HG02870 (cell line): ENCODE measurements at regions not wholly inside any gene's neighbourhood (a gene's known extent, or its start where the extent isn't known, plus 50 kb on each side); places are given as distances from the start of the nearest gene placed in this dataset.

Source experiments
- ATAC-seq: cut with Tn5 transposase; IDR thresholded peaks from one replicate; pipeline ENCODE4 v1.9.1; 2021; ENCODE audit warnings: mild to moderate bottlenecking, moderate library complexity; ENCODE audit not compliant: unreplicated experiment

DNA sequence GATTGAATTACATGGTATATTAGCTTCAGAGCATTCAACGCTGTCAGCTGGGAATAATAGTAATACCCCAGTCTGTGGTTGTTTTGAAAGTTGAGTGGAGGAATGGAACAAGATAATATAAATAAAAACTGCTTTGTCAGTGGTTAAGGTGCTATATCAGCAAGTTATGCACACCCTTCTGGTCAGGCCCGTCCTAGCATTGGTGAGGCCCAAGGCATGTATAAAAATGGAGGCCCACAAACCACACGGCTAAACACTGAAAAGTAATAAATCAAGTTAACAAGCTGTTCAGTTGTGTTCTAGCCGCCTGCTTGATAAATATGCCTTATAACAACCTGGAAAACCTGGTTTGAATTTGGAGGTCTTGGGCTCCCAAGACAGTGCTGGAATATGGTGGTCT, 77.4 kb downstream of the PSMG1 start:
- no peak for ATAC-seq

DNA sequence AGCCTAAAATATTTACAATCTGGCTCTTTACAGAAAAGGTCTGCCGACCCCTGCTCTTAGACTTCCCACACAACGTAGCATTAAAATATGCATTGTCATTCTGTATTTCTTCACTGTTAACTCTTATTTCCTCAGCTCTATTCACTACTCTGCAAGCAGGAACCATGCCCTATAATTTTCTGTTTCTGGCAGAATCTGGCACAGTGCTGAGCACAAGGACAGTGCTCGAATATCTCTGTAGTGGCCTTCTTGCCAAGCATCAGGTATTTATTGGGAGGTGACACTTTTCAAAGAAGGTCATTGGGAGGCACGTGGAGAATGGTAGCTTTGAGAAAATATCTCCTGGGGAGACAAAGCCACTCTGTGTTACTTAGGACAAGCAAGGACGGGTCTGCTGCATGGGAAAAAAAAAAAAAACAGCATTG, 77.9 kb downstream of the PSMG1 start:
- no peak for ATAC-seq

DNA sequence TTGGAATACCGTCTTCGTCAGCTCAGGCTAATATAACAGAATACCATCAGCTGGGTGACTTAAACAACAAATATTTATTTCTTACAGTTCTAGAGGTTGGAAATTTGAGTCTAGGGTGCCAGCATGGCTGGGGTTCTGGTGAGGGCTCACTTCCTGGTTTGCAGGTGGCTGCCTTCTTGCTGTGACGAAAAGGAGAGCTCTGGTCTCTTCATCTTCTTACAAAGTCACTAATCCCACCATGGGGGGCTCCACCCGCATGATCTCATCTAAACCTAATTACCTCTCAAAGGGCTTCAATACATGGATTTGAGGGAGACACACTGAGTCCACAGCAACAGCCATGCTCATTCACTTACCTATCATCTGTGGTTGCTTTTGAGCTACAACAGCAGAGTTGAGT, 78.3 kb downstream of the PSMG1 start:
- no peak for ATAC-seq

DNA sequence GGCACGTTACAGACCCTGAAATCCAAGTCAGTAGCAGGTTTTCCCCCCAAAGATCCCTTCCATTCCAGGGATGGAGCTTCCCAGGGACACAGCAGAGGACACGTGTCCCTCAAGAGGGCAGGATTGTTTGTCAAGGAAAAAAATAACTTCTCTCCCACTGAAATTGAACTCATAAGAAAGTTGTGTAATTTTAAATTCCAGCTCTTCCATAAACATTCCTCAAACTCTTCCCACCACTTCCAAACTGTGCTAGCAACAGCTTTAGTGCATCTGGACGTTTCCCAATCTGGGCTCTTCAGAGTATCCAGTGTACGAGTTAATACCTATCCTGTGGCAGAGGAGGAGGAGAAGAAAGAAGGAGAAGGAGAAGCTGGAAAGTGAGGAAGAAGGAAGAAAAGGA, 79.6 kb downstream of the PSMG1 start:
- no peak for ATAC-seq

DNA sequence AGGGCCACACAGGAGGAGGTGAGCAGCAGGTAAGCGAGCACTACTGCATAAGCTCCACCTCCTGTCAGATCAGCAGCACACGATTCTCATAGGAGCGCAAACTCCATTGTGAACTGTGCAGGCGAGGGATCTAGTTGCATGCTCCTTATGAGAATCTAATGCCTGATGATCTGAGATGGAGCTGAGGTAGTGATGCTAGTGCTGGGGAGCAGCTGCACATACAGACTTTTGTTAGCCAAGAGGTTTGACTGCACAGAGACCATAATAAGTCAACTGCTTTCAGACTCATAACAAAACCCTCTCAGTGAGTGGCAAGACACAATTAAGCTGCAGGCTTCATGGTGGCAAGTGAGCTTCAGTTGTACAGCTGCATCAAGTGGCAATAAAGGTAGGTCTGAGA, 83.4 kb downstream of the PSMG1 start:
- ATAC-seq: no peak

DNA sequence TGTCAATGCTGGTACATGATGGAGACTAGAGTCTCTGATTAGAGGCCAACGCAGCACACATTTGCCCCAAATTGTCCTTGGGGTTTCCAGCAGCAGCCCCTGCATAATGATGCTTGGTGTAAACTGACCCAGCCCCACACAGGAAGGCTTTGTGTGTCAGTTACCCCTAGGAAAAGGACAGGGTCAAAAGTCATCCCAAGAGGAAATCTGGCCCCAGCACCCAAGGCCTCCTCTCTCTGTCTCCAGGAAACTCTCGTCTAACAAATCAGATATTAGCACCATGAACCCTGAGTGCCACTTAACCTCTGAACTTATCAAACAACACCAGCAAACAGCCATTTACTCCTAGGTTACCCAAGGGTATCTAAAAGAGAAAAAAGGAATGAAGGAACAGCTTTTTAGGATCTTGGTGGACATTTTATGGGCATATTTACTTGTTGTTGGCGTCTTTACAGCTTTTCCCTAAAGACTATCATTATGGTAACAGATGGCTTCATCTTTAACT, 84.5 kb downstream of the PSMG1 start:
- ATAC-seq: no peak

DNA sequence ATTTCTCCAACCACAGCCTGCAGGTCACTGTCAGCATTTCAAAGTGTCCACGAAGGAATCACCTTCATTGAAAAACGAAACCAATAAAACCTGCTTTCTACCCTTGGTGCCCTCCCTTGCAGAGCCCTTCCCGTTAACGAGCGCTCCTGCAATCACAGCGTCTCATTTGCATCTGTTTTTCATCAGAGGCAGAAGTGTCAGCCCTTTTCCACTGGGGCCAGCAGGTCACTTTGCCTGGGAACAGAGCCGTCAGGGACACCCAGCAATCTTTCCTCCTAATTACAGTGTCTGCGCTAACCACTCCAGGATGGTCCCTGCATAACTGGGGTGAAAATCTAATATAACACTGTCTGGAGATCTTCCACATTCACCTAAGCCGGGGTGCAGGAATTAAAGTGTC, 85.3 kb downstream of the PSMG1 start:
- ATAC-seq: no peak

DNA sequence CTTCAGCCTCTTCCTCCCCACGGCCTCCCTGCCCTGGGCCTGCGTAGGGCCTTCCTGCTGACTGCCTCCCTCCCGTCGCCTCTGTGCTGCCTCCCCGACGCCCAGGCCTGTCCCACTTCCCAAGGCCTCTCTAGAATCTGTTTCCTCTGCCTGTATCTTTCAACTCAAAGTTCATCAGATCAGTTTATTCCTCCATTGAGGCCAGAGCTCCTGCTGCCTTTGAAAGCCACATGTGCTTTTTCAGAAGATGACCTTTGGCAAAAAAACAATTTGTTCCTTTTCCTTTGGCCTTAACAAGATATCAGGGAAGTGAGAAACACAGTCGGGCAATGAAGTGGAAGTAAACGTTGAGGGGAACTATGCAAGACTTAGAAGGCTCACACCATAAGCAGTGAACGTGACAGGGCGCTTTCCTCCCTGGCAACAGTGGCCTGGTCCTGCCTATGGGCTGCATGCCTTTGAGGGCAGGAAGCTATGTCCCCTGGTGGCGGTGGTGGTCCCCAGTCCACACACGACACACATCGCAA, 85.9 kb downstream of the PSMG1 start:
- ATAC-seq: no peak

DNA sequence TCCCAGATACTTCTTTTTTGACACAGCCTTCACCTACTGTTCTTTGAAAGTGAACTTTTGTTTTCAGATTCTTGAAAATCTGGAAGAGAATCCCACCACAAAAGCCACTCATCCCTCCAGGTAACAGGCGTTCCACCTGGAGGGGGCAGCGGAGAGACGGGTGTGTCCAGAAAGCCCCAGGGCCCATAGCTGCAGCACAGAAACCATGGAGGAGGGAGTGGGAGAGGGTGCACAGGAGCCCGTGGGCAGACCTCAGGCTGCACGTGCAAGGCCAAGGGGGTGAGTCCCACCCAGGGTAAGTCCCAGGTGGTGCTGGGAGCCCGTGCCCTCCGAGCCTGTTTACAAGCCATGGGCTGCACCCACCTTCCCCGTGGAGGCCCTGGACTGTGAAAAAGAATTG, 86.5 kb downstream of the PSMG1 start:
- no peak for ATAC-seq

DNA sequence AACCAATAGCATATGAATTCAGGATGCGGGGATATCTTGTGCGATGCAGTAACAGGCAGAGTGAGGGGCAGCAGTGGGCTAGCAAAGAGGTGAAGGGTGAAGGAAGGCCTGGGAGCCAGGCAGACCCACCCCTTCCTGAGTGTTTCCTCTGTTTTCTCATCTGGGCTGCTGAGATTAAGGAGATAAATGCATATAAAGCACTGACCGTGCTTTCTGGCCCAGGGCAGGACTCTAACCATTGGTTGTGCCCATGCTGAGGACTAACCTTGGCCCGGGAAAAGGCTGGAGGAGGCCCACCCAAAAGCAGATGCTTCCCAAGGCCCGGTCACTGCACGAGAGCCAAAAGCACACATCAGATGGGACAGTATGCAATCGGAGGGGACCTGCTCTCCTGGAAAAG, 87.6 kb downstream of the PSMG1 start:
- no peak for ATAC-seq

DNA sequence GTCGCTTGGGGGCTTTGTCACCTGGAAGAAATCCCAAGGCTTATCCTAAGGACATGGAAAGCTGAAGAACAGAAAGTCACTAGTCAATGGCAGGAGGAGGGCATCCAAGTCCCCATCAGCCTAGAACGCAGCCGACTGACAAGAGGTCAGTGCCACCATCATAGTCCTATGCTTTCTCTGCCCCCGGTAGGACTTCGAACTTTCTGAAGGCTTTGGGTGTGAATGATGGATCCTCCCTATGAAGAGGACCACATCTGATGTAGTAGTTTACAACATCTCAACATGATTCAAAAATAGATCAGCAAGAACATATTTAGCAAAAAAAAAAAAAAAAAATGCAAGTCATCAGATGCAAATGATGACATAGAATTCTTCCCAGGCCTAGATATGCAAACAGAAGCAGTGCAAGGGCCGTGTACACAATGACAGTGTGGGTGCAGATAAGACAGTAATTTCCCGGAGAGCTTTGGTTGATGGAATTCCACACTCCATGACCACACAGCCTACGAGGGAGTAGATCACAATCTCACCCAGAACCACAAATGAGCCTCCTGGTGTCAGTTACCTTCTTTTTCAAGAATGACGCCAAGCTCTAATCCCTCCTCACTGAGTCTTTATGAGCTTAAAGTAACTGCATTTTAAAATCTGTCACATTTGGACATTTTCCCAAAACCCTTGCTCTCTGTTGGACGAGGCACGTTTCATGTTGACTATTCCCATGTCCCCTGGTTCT, 88.2 kb downstream of the PSMG1 start:
- ATAC-seq: no peak

DNA sequence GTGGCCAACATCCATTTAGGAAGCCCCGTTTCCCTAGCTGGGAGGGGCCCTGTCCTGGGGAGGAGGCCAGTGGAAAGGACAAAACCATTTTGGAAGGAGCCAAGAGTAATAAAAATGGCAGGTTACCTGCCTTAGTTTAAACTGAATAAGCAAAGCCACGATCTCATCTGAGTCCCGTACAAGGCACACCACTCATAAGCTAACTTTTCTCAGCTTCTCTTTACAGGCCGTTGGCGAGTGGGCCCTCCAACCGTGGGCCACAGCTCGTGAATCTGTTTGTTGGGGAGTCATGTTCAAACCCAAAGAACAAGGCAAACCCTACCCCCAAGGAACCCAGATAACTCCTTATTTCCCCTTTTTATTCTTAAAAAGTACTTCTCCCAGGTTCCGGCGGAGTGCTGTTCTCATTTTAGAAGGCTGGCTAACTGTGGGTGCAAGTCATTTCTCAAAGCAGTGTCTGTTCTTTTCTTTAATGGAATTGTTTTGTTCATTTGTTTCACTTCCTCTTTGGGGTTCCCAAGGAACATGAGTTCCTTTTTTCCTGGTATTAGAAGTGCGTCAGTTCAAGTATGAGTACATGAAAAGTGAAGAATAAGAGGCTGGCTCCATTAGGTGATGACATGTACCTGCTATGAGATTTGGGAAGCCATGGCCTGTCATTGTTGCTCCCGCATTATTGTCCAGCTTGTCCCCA, 89.0 kb downstream of the PSMG1 start:
- no peak for ATAC-seq

DNA sequence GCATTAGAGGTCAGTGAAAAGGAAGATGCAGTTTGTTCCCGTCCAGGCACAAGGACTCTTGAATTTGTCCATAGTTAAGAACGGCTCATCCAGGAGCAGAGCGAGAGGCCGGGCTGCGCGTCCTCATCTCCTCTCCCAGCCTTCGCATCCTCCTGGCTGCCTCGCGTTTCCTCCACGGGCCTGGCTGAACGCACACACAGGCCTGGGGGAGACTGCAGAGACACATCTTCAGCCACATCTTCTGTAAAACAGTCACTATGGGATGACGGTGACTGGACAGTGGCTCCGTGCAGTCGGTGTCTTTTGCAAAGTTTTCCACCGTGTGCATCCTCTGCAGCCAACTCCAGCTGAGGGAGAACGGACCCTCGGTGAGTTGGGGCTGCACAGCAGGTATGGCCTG, 89.7 kb downstream of the PSMG1 start:
- ATAC-seq: no peak

DNA sequence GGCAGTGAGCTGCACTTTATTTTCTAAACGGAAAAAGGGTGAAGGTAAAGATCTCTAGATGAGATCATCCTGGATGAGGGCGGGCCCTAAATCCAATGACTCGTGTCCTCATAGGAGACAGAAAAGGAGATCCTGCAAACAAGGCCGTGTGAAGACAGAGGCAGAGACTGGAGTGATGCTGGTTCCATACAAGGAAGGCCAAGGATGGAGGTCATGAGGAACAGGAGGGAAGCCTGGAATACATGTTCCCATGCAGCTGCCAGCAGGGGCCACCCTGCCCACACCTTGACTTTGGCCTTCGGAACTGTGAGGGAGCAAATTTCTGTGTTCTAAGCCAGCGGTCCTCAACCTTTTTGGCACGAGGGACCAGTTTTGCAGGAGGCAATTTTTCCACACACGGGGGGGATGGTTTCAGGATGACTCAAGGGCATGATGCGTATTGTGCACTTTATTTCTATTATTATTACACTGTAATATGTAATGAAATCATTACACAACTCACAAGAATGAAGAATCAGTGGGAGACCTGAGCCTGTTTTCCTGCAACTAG, 94.3 kb downstream of the PSMG1 start:
- no peak for ATAC-seq

DNA sequence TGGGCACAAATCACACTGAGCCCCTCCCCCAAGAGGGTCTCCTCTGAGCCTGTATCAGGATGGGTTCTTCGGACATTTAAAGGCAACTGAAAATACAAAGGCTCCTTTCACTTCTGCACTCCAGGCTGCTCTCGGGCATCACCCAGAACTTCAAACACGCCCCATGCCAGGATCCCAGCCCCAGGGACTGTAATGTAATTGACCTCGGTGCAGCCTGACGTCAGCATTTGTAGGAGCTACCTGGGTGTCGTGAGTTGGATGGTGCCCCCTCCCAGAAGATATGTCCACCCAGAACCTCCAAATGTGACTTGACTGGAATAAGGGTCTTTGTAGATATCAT, 95.2 kb downstream of the PSMG1 start:
- no peak for ATAC-seq

DNA sequence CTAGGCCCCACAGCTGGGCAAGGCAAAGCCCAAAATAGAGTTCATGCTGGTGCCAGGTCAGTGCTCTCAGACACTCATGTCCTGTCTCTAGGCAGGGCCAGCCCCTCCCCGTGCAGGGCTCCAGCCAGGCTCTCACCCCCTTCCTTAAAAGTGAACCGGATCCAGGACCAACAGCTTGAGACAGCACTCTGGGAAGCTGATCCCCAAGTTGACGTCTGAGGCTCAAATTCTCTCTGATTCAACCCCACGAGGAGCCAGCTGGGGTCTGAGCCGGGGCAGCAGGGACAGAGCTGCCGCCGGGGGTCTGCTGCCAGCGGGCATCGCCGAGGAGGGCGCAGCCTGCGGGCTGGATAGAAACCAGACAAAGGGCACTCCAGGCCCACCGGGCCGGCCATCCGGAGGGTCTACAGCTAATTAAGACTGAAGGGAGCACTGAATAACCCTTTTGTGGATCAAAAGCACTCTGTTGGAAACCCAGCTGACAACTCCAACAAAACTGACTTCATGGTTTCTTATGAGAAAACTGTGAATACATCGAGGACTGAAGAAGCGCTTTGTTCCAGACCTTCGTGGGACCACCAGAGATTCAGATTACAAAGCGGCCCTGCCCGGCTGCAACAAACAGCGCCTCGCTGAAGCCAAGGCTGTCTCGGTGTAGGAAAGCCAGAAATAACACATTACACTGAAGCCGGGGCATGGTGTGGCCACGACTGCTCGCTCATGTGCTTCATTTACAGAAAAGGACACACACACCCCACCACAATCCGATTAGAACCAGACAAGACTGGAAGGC, 95.8 kb downstream of the PSMG1 start:
- ATAC-seq: no peak

DNA sequence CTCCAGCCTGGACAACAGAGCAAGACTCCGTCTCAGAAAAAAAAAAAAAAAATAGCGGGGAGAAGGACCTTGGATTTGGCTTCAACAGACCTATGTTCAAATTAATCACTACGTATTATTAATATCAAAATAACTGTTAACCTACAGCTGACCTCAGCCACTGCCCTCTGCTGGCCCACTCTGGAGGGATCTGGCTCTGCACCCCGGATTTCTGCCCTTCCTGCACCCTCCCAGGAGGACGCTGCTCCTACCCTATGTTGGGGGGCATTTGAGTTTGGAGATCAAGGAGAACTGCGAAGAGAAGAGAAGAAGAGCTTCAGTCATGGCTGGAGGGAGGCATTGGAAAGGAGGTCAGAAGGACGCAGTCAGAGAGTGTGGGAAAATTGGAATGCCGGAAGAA, 96.7 kb downstream of the PSMG1 start:
- no peak for ATAC-seq

DNA sequence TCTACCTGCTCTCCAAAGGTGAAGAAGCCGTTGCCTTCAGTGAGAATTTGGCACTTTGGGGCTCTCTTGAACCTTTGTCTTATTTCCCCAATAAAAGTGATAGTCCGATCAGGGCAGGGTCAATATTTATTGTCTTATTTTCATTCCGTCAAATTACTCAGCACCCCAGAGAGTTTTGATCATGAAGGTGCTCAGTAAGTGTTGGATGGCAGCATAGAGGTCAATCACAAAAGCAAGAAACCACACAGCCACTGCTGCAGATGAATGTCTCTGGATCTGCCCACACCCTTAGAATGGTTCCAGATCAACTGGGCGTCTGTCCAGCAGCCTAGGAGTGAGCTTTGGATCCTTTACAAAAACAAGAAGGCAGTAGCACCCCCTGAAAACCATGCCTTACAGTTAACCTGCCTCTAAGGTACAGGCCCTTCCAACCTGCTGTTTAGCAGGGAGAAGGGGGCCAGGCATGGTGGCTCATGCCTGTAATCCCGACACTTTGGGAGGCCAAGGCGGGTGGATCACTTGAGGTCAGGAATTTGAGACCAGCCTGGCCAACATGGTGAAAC, 97.3 kb downstream of the PSMG1 start:
- no peak for ATAC-seq

DNA sequence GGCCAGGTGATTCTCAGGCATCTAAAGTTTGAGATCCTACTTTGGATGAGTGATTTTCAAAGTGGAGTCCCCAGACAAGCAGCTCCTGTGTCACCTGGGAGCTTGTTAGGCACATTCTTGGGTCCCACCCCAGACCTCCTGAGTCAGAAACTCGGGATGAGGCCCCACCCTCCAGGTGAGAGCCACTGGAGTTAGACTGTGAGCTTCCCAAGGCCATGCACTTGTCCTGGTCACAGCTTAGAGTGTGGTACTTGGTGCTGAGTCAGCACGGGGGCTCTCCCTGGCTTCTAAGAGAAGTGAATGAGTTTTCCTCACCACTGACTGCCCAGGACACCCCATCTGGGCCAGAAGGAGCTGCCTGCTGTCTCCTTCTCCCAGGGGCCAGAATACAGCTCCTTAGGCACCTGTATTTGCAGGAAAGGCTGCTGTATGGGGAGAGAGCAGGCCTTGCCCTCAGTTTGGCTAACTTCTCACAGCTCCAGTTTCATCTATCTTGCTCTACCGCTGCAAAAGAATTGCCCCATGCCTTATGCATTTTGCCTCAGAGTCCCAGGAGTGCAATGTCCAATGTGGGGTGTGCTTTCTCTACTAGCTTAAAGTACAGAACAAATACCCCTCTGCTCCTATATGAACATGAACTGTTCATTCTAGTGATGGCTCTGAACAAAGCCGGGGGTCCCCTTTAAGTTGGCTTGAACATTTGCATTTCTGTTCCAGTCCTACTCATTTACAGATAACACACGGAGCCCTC, 98.1 kb downstream of the PSMG1 start:
- no peak for ATAC-seq

DNA sequence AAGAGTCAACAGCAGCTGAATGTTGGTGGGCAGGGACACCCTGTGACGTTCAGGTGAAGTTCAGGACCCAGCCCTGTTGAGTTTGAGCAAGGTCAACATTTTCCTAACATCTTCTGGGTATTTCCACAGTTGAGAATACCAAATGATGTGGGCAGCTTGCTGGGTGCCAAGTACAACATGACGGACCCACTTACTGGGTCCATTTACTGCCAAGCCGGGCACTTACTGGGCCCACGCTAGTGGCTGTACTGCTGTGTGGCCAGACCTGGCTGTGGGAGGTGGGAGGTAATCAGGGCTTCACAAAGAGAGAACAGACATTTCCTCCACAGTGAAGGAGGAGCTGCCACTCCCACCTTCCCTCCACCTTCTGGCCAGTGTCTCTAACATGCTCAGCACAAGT, 99.2 kb downstream of the PSMG1 start:
- ATAC-seq: no peak
